SK-N-SH (cell line): ENCODE measurements at regions not wholly inside any gene's neighbourhood (a gene's known extent, or its start where the extent isn't known, plus 50 kb on each side); places are given as distances from the start of the nearest gene placed in this dataset.

Source experiments
- CTCF ChIA-PET: fragments of 300-600, 350-600 bp; formaldehyde crosslinking; extraction: SDS; loops from one replicate; lab custom pipeline; 2021; lab: Yijun Ruan, JAX
- POLR2A ChIA-PET: fragments of 350-600 bp; sonication (Branson Sonifier 250); formaldehyde crosslinking; extraction: SDS; loops from one replicate; lab custom pipeline; 2020; ENCODE audit warnings: antibody characterized with exemption, inconsistent platforms; lab: Yijun Ruan, JAX
- DNase-seq: peaks from one replicate; pipeline ENCODE4 v3.0.0; 2012
- H2AFZ ChIP-seq: fragments of 200-600 bp; sonication (generic); 2 replicates; pipeline ENCODE4 v1.8.1; 2016; ENCODE audit warnings: antibody characterized with exemption, mild to moderate bottlenecking, low read depth
- H3F3A ChIP-seq: fragments of 200-600 bp; sonication (generic); replicated peaks from 2 replicates; pipeline ENCODE3; 2016; ENCODE audit warnings: antibody characterized with exemption, mild to moderate bottlenecking; ENCODE audit not compliant: insufficient read depth
- H3K27ac ChIP-seq, 2 experiments: fragments of 200-500 bp in 1 of 2; fragments of 200-600 bp in 1 of 2; sonication (Bioruptor generic) in 1 of 2; sonication (generic), shearing (Covaris generic) in 1 of 2; 2 replicates each; pipeline versions ENCODE4 v1.5.1 to v1.6.1; 2014 to 2016; ENCODE audit warnings: low read depth in 2 of 2, inconsistent platforms in 1 of 2, low read length in 1 of 2, mild to moderate bottlenecking in 1 of 2, mixed read lengths in 1 of 2
- H3K27me3 ChIP-seq: fragments of 200-600 bp; sonication (generic), shearing (Covaris generic); 2 replicates; pipeline ENCODE4 v1.6.1; 2016; ENCODE audit warnings: mixed run types; ENCODE audit not compliant: insufficient read depth
- H3K36me3 ChIP-seq, 2 experiments: fragments of 200-500 bp in 1 of 2; fragments of 200-600 bp in 1 of 2; sonication (Bioruptor generic) in 1 of 2; sonication (generic) in 1 of 2; replicated peaks in 1 of 2; 2 replicates each; pipeline versions ENCODE3 to v1.5.1; 2014 to 2016; ENCODE audit warnings: low read length in 1 of 2, mild to moderate bottlenecking in 1 of 2; ENCODE audit not compliant: insufficient read depth in 2 of 2, control insufficient read depth in 1 of 2
- H3K4me1 ChIP-seq, 2 experiments: fragments of 200-500 bp in 1 of 2; fragments of 200-600 bp in 1 of 2; sonication (Bioruptor generic) in 1 of 2; sonication (generic), shearing (Covaris generic) in 1 of 2; 2 replicates each; pipeline versions ENCODE4 v1.5.1 to v1.6.1; 2014 to 2016; ENCODE audit warnings: low read depth in 1 of 2, low read length in 1 of 2, mixed run types in 1 of 2; ENCODE audit not compliant: insufficient read depth in 2 of 2, control insufficient read depth in 1 of 2
- H3K4me2 ChIP-seq: fragments of 200-600 bp; sonication (generic), shearing (Covaris generic); 2 replicates; pipeline ENCODE4 v1.6.1; 2017; ENCODE audit warnings: mixed run types
- H3K4me3 ChIP-seq, 2 experiments: fragments of 200-500 bp in 1 of 2; fragments of 200-600 bp in 1 of 2; sonication (Bioruptor generic) in 1 of 2; sonication (generic), shearing (Covaris generic) in 1 of 2; 2 replicates each; pipeline versions ENCODE4 v1.5.1 to v1.8.1; 2014 to 2016; ENCODE audit warnings: low read depth in 2 of 2, inconsistent platforms in 1 of 2, low read length in 1 of 2, mild to moderate bottlenecking in 1 of 2, mixed read lengths in 1 of 2, moderate library complexity in 1 of 2
- H3K79me2 ChIP-seq: fragments of 200-600 bp; sonication (generic); 2 replicates; pipeline ENCODE4 v1.8.1; 2017; ENCODE audit warnings: mild to moderate bottlenecking; ENCODE audit not compliant: insufficient read depth
- H3K9ac ChIP-seq: fragments of 200-600 bp; sonication (generic); 2 replicates; pipeline ENCODE4 v1.6.1; 2017; ENCODE audit warnings: mixed run types
- H3K9me2 ChIP-seq: fragments of 200-600 bp; sonication (generic); 2 replicates; pipeline ENCODE4 v1.6.1; 2017; ENCODE audit warnings: mixed run types
- H3K9me3 ChIP-seq: fragments of 200-600 bp; sonication (generic); 2 replicates; pipeline ENCODE4 v1.6.1; 2017; ENCODE audit warnings: mixed run types, mild to moderate bottlenecking, moderate library complexity
- H4K20me1 ChIP-seq: fragments of 200-600 bp; sonication (generic); 2 replicates; pipeline ENCODE4 v1.6.1; 2017; ENCODE audit warnings: mild to moderate bottlenecking, mixed run types; ENCODE audit not compliant: insufficient read depth
- CHD2 ChIP-seq: fragments of 150-350 bp; IDR thresholded peaks from 2 replicates; pipeline ENCODE4 v1.6.1; 2018; ENCODE audit warnings: low read length; ENCODE audit not compliant: partially characterized antibody
- ELF1 ChIP-seq: IDR thresholded peaks from 2 replicates; pipeline ENCODE4 v1.4.0; 2012
- EP300 ChIP-seq, 2 experiments: IDR thresholded peaks; 2 replicates each; pipeline versions ENCODE4 v1.4.0 to v1.6.1; 2012; ENCODE audit warnings: borderline replicate concordance in 1 of 2, low read depth in 1 of 2, low read length in 1 of 2
- FOXJ3 ChIP-seq: sonication (generic); formaldehyde crosslinking; IDR thresholded peaks from 2 replicates; pipeline ENCODE4 v1.5.1; 2020; ENCODE audit warnings: mild to moderate bottlenecking, missing genetic modification reagents
- JUND ChIP-seq: IDR thresholded peaks from 2 replicates; pipeline ENCODE4 v1.4.0; 2012
- NFIC ChIP-seq: IDR thresholded peaks from 2 replicates; pipeline ENCODE4 v1.4.0; 2012; ENCODE audit warnings: borderline replicate concordance
- NRF1 ChIP-seq: IDR thresholded peaks from 2 replicates; pipeline ENCODE4 v1.6.1; 2012; ENCODE audit warnings: low read depth, mild to moderate bottlenecking, low read length
- POLR2AphosphoS5 ChIP-seq: IDR thresholded peaks from 2 replicates; pipeline ENCODE4 v1.6.1; 2012; ENCODE audit warnings: low read depth, low read length
- RFX5 ChIP-seq: IDR thresholded peaks from 2 replicates; pipeline ENCODE4 v1.6.1; 2012; ENCODE audit warnings: mild to moderate bottlenecking, improper control_type of control experiment, low read length
- RXRA ChIP-seq: IDR thresholded peaks from 2 replicates; pipeline ENCODE4 v1.4.0; 2012; ENCODE audit warnings: low read depth, mild to moderate bottlenecking, borderline replicate concordance
- SMC3 ChIP-seq: IDR thresholded peaks from 2 replicates; pipeline ENCODE4 v1.6.1; 2012; ENCODE audit warnings: low read depth, low read length, improper control_type of control experiment
- USF2 ChIP-seq: fragments of 150-350 bp; IDR thresholded peaks from 2 replicates; pipeline ENCODE4 v1.6.1; 2017; ENCODE audit warnings: antibody characterized with exemption, low read length, low read depth, borderline replicate concordance
- YY1 ChIP-seq: IDR thresholded peaks from 2 replicates; pipeline ENCODE4 v1.4.0; 2012; ENCODE audit warnings: low read depth, mild to moderate bottlenecking
- WGBS: methylation state at CpG from one replicate; pipeline ENCODE4 v1.1.6; 2017; ENCODE audit warnings: low lambda C conversion rate; 5-methylcytosine and 5-hydroxymethylcytosine counted together
- TF ChIP-seq, protein P1 (sequence below): IDR thresholded peaks from 2 replicates; pipeline ENCODE4 v1.4.0; 2012; ENCODE audit warnings: low read depth, borderline replicate concordance
- TF ChIP-seq, protein P2 (sequence below): IDR thresholded peaks from 2 replicates; pipeline ENCODE4 v1.4.0; 2012; ENCODE audit warnings: low read depth, borderline replicate concordance
- TF ChIP-seq, protein P3 (sequence below): IDR thresholded peaks from 2 replicates; pipeline ENCODE4 v1.6.1; 2012; ENCODE audit warnings: mild to moderate bottlenecking, low read depth, low read length, moderate library complexity

GRCh38 chr3:150252462-150252861, 155.6 kb upstream of the TSC22D2 start:
- H3K9me2 ChIP-seq = no peaks in the 10 kb centered on the region
- CTCF ChIA-PET = interaction anchor here (0.9 kb wide), 1 partner anchor 297 kb away, joined by 3 read pairs; no protein-coding TSS in a partner anchor
- no peak overlapping the region for H3K4me2 ChIP-seq
- no peak overlapping the region for H3K9ac ChIP-seq
- peaks cover 10 to 19% of the 10 kb centered on the region in 2 experiments; a peak in 2 of 4 replicates for H3K4me1 ChIP-seq
- no peaks in the 10 kb centered on the region for H3K9me3 ChIP-seq
- 46% methylated on average over 2 of the region's 2 CpGs for WGBS
- H3K27ac ChIP-seq = no peak overlapping the region
- H2AFZ ChIP-seq = peak overlapping the region; percentile 17; the same call in 1 of the 2 replicates
- no peaks in the 10 kb centered on the region for H4K20me1 ChIP-seq
- no peaks in the 10 kb centered on the region for H3K27me3 ChIP-seq
- no peaks in the 10 kb centered on the region for H3K36me3 ChIP-seq
- DNase-seq = no peak
- no peaks in the 10 kb centered on the region for H3K79me2 ChIP-seq
- TF ChIP-seq, protein P1, sequence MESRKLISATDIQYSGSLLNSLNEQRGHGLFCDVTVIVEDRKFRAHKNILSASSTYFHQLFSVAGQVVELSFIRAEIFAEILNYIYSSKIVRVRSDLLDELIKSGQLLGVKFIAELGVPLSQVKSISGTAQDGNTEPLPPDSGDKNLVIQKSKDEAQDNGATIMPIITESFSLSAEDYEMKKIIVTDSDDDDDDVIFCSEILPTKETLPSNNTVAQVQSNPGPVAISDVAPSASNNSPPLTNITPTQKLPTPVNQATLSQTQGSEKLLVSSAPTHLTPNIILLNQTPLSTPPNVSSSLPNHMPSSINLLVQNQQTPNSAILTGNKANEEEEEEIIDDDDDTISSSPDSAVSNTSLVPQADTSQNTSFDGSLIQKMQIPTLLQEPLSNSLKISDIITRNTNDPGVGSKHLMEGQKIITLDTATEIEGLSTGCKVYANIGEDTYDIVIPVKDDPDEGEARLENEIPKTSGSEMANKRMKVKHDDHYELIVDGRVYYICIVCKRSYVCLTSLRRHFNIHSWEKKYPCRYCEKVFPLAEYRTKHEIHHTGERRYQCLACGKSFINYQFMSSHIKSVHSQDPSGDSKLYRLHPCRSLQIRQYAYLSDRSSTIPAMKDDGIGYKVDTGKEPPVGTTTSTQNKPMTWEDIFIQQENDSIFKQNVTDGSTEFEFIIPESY = no peak
- TF ChIP-seq ELF1 = no peak
- TF ChIP-seq, protein P2, sequence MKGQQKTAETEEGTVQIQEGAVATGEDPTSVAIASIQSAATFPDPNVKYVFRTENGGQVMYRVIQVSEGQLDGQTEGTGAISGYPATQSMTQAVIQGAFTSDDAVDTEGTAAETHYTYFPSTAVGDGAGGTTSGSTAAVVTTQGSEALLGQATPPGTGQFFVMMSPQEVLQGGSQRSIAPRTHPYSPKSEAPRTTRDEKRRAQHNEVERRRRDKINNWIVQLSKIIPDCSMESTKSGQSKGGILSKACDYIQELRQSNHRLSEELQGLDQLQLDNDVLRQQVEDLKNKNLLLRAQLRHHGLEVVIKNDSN = no peak
- no peak for TF ChIP-seq USF2
- no peak for TF ChIP-seq YY1
- TF ChIP-seq RXRA = no peak
- no peak for TF ChIP-seq JUND
- TF ChIP-seq NRF1 = no peak
- TF ChIP-seq, all 33 proteins: peak for 0
- POLR2A ChIA-PET = no interaction called here
- peaks cover 9% of the 10 kb centered on the region for H3F3A ChIP-seq
- H3K4me3 ChIP-seq = no peak overlapping the region

GRCh38 chr3:150251187-150252062, 156.7 kb upstream of the TSC22D2 start:
- POLR2A ChIA-PET = no interaction called here
- H3K4me1 ChIP-seq = peaks cover 11 to 19% of the 10 kb centered on the region in 2 experiments; a peak in 2 of 4 replicates
- H3K36me3 ChIP-seq = no peaks in the 10 kb centered on the region
- no peak overlapping the region for H3K4me3 ChIP-seq
- H2AFZ ChIP-seq = 0 out of 2 replicates have a peak overlapping the region, but pooled peaks have one; percentile 47
- no peak overlapping the region for H3K4me2 ChIP-seq
- no peaks in the 10 kb centered on the region for H4K20me1 ChIP-seq
- no peaks in the 10 kb centered on the region for H3K79me2 ChIP-seq
- no peak overlapping the region; a peak in 1 of 4 replicates for H3K27ac ChIP-seq
- H3K9ac ChIP-seq = no peak overlapping the region
- peaks cover 9% of the 10 kb centered on the region for H3F3A ChIP-seq
- WGBS = 87% methylated on average over 5 of the region's 5 CpGs
- no peaks in the 10 kb centered on the region for H3K9me2 ChIP-seq
- no peak for DNase-seq
- CTCF ChIA-PET = interaction anchor here (0.6 to 1.0 kb wide), 2 partner anchors 9 to 157 kb away, joined by 3 to 4 read pairs; partner anchors contain the start of gene TSC22D2
- no peaks in the 10 kb centered on the region for H3K27me3 ChIP-seq
- TF ChIP-seq JUND (no peak), SMC3 (no peak), POLR2AphosphoS5 (no peak), EP300 (IDR thresholded peaks at IDR 0.05; ENCODE audit: borderline replicate concordance in 1 of 2, low read depth in 1 of 2, low read length in 1 of 2) (no peak), FOXJ3 (CRISPR knock-in tag) (no peak), RFX5 (no peak), NFIC (no peak), CHD2 (no peak)
- TF ChIP-seq, protein P3, sequence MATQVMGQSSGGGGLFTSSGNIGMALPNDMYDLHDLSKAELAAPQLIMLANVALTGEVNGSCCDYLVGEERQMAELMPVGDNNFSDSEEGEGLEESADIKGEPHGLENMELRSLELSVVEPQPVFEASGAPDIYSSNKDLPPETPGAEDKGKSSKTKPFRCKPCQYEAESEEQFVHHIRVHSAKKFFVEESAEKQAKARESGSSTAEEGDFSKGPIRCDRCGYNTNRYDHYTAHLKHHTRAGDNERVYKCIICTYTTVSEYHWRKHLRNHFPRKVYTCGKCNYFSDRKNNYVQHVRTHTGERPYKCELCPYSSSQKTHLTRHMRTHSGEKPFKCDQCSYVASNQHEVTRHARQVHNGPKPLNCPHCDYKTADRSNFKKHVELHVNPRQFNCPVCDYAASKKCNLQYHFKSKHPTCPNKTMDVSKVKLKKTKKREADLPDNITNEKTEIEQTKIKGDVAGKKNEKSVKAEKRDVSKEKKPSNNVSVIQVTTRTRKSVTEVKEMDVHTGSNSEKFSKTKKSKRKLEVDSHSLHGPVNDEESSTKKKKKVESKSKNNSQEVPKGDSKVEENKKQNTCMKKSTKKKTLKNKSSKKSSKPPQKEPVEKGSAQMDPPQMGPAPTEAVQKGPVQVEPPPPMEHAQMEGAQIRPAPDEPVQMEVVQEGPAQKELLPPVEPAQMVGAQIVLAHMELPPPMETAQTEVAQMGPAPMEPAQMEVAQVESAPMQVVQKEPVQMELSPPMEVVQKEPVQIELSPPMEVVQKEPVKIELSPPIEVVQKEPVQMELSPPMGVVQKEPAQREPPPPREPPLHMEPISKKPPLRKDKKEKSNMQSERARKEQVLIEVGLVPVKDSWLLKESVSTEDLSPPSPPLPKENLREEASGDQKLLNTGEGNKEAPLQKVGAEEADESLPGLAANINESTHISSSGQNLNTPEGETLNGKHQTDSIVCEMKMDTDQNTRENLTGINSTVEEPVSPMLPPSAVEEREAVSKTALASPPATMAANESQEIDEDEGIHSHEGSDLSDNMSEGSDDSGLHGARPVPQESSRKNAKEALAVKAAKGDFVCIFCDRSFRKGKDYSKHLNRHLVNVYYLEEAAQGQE = no peak
- TF ChIP-seq, protein P2 = no peak
- no peaks in the 10 kb centered on the region for H3K9me3 ChIP-seq
